Colonic mucosa (tissue), 4 donors: ENCODE measurements at regions not wholly inside any gene's neighbourhood (a gene's known extent, or its start where the extent isn't known, plus 50 kb on each side); places are given as distances from the start of the nearest gene placed in this dataset.

ENCODE experiments used
- DNase-seq: peaks from one replicate; pipeline ENCODE4 v3.0.0-alpha.2; 2020
- H3K27ac ChIP-seq: fragments of 200-600 bp; one replicate; pipeline ENCODE4 v1.8.0; 2021
- H3K27me3 ChIP-seq: fragments of 200-600 bp; one replicate; pipeline ENCODE4 v1.8.0; 2021
- H3K36me3 ChIP-seq: fragments of 200-600 bp; one replicate; pipeline ENCODE4 v1.8.0; 2021
- H3K4me1 ChIP-seq: fragments of 200-600 bp; one replicate; pipeline ENCODE4 v1.8.0; 2021; ENCODE audit warnings: mild to moderate bottlenecking
- H3K4me3 ChIP-seq: fragments of 200-600 bp; one replicate; pipeline ENCODE4 v1.8.0; 2021
- H3K9ac ChIP-seq, 2 donors: one replicate each; pipeline ENCODE4 v1.7.0; 2013; ENCODE audit warnings: control low read depth in 2 of 2, low read depth in 2 of 2, low read length in 2 of 2
- H3K9me3 ChIP-seq: fragments of 200-600 bp; one replicate; pipeline ENCODE4 v1.8.0; 2021
- intact Hi-C: fragments of 100-400 bp; cut with DNase I; formaldehyde crosslinking; loops from one replicate; pipeline ENCODE4 v1.14.1; 2022
- TF ChIP-seq, protein P1 (sequence below): fragments of 200-600 bp; IDR thresholded peaks from one replicate; pipeline ENCODE4 v1.8.0; 2022; ENCODE audit warnings: antibody characterized with exemption, mild to moderate bottlenecking
- donor health status: healthy.
- donor health status: DM: no; HTN: no; CAD: no.
- donor health status: DM: no; HTN: no; CAD: no.

GRCh38 chr9:118976160-118976559 is 393.1 kb downstream of the BRINP1 start:
- Histone ChIP-seq H3K27me3 (no peaks in the 10 kb centered on the region), H3K36me3 (no peaks in the 10 kb centered on the region), H3K4me3 (no peak overlapping the region), H3K9ac (no peak overlapping the region), H3K9me3 (no peaks in the 10 kb centered on the region), H3K4me1 (no peaks in the 10 kb centered on the region), H3K27ac (no peak overlapping the region)
- intact Hi-C loops: no loop called here
- DNase-seq: no peak
- TF ChIP-seq, protein P1, sequence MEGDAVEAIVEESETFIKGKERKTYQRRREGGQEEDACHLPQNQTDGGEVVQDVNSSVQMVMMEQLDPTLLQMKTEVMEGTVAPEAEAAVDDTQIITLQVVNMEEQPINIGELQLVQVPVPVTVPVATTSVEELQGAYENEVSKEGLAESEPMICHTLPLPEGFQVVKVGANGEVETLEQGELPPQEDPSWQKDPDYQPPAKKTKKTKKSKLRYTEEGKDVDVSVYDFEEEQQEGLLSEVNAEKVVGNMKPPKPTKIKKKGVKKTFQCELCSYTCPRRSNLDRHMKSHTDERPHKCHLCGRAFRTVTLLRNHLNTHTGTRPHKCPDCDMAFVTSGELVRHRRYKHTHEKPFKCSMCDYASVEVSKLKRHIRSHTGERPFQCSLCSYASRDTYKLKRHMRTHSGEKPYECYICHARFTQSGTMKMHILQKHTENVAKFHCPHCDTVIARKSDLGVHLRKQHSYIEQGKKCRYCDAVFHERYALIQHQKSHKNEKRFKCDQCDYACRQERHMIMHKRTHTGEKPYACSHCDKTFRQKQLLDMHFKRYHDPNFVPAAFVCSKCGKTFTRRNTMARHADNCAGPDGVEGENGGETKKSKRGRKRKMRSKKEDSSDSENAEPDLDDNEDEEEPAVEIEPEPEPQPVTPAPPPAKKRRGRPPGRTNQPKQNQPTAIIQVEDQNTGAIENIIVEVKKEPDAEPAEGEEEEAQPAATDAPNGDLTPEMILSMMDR: no peak

DNA sequence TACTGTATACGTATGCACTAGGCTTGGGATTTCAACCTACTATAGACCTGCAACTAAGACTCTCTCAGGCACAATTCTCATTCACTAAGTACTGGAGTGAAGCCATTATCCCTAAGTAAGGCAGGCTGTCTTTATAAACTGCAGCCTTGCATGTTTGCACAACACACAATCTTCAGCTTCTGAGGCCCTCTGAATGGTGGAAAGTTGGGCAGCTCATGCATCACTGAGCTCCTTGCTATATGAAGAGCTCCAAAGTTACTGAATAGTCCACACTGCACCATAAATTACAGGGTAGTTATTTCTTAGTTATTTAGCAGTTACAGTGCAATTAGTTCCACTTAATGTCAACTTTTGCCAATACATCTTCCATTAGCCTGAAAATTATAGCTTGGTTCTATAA is 384.6 kb downstream of the BRINP1 start:
- Histone ChIP-seq H3K27ac (no peak overlapping the region), H3K9ac (no peak overlapping the region), H3K36me3 (no peaks in the 10 kb centered on the region), H3K27me3 (no peaks in the 10 kb centered on the region), H3K4me3 (no peak overlapping the region), H3K9me3 (no peaks in the 10 kb centered on the region), H3K4me1 (no peaks in the 10 kb centered on the region)
- intact Hi-C loops: no loop called here
- DNase-seq: no peak
- TF ChIP-seq, protein P1: no peak

- H3K9me3 ChIP-seq: no peaks in the 10 kb centered on the region
- no peaks in the 10 kb centered on the region for H3K27me3 ChIP-seq
- H3K27ac ChIP-seq: no peak overlapping the region
- no peaks in the 10 kb centered on the region for H3K36me3 ChIP-seq
- no peak overlapping the region for H3K9ac ChIP-seq
- TF ChIP-seq, protein P1: no peak
- intact Hi-C loops: no loop called here
- no peak for DNase-seq
- H3K4me1 ChIP-seq: no peaks in the 10 kb centered on the region
- no peak overlapping the region for H3K4me3 ChIP-seq
Observed at GRCh38 chr9:118985851-118986250, 383.4 kb downstream of the BRINP1 start.

- no peak overlapping the region for H3K27ac ChIP-seq
- DNase-seq: no peak
- H3K4me1 ChIP-seq: no peaks in the 10 kb centered on the region
- H3K9ac ChIP-seq: no peak overlapping the region
- H3K27me3 ChIP-seq: no peaks in the 10 kb centered on the region
- H3K9me3 ChIP-seq: no peaks in the 10 kb centered on the region
- H3K36me3 ChIP-seq: no peaks in the 10 kb centered on the region
- H3K4me3 ChIP-seq: no peak overlapping the region
- intact Hi-C loops: no loop called here
- TF ChIP-seq, protein P1: no peak
Observed at GRCh38 chr9:118987167-118987566, 382.1 kb downstream of the BRINP1 start.

DNA sequence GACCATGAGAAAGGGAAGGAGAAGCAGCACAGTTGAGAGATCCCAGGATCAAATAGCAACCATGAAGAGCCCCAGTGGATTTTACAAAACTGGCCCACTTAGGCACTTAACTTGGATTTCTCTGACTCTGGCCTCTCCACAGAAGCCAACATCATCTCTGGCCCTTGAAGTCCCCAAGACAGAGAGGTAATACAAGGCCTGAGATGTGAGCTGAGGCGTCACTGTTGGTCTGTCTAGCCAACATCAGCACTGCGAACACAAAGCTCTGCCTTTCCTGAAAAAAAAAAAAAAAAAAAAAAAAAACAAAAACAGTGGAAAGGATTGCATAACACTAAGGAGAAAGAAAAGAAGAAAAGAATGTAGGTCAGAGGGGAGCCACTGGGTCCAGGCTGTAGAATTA is 378.3 kb downstream of the BRINP1 start:
- TF ChIP-seq, protein P1: no peak
- no peaks in the 10 kb centered on the region for H3K9me3 ChIP-seq
- H3K9ac ChIP-seq: no peak overlapping the region
- H3K36me3 ChIP-seq: no peaks in the 10 kb centered on the region
- H3K4me3 ChIP-seq: no peak overlapping the region
- intact Hi-C loops: no loop called here
- H3K4me1 ChIP-seq: no peaks in the 10 kb centered on the region
- DNase-seq: no peak
- H3K27ac ChIP-seq: no peak overlapping the region
- H3K27me3 ChIP-seq: no peaks in the 10 kb centered on the region
